ENCODE measurements at regions not wholly inside any gene's neighbourhood (a gene's known extent, or its start where the extent isn't known, plus 50 kb on each side); places are given as distances from the start of the nearest gene placed in this dataset.

DNA sequence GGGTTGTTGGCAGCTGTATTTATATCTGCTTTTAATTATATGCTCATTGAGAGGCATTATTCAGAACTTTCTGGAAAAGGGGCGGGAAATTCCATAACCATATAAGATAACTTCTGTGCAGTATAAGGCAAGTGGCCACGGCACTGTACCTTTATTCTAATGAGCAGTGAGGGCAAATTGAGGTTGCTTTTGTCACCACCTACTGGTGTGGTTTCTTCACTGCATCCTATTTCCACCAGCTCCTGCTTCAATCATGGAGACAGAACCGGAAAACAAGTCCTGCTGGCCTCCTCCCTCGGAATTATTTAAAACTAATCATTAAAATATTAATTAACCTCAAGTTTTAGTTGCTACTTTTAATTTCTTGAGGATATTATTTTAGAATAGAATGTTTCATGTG lies 759.4 kb downstream of the CBLN2 start:
- TF ChIP-seq, protein P1, sequence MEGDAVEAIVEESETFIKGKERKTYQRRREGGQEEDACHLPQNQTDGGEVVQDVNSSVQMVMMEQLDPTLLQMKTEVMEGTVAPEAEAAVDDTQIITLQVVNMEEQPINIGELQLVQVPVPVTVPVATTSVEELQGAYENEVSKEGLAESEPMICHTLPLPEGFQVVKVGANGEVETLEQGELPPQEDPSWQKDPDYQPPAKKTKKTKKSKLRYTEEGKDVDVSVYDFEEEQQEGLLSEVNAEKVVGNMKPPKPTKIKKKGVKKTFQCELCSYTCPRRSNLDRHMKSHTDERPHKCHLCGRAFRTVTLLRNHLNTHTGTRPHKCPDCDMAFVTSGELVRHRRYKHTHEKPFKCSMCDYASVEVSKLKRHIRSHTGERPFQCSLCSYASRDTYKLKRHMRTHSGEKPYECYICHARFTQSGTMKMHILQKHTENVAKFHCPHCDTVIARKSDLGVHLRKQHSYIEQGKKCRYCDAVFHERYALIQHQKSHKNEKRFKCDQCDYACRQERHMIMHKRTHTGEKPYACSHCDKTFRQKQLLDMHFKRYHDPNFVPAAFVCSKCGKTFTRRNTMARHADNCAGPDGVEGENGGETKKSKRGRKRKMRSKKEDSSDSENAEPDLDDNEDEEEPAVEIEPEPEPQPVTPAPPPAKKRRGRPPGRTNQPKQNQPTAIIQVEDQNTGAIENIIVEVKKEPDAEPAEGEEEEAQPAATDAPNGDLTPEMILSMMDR (IDR thresholded peaks at IDR 0.05): no peak
- TF ChIP-seq POLR2AphosphoS5 (IDR thresholded peaks at IDR 0.05) (no peak), EP300 (IDR thresholded peaks at IDR 0.05) (no peak), POLR2A (IDR thresholded peaks at IDR 0.05) (no peak)
